HG02943 (cell line): ENCODE measurements at regions not wholly inside any gene's neighbourhood (a gene's known extent, or its start where the extent isn't known, plus 50 kb on each side); places are given as distances from the start of the nearest gene placed in this dataset.
"Not testable (repeated sequence)": the region's sequence is repeated elsewhere in the genome, so short reads cannot be mapped to it uniquely, and the experiment has no call there.

ENCODE experiments used
- ATAC-seq: cut with Tn5 transposase; IDR thresholded peaks from one replicate; pipeline ENCODE4 v1.9.1; 2021; ENCODE audit warnings: mild to moderate bottlenecking, low read depth, moderate library complexity; ENCODE audit not compliant: unreplicated experiment

DNA sequence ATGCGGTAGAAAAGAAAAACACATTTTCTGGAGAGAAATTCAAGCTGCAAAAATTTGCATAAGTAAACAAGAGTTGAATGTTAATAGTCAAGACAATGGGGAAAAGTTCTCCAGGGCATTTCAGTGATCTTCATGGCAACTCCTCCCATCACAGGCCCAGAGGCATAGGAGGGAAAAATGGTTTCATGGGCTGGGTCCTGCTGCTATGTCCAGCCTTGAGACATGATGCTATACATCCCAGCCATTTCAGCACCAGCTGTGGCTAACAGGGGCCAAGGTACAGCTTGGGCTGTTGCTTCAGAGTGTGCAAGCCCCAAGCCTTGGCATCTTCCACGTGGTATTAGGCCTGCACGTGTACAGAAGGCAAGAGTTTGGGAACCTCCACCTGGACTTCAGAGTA is 118.6 kb upstream of the DLGAP1 start:
- no peak for ATAC-seq

DNA sequence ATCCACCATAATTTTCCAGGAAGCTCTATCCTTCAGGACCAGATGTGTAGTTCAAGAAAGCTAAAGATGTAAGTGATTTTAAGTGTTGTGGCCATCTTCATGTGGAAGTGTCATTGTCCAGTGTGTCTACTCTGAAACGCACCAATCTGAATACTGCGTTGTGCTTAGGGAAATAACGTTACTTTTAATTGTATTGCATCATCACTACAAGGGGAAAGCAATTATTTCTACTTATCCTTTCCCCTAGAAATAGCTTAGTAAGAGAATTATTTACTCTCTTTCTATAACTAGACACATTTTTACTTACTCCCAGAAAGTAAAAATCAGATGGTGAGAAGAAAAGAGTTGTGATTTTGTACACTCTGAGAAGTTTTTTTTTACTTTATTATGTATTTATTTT is 102.4 kb upstream of the DLGAP1 start:
- ATAC-seq = no peak

DNA sequence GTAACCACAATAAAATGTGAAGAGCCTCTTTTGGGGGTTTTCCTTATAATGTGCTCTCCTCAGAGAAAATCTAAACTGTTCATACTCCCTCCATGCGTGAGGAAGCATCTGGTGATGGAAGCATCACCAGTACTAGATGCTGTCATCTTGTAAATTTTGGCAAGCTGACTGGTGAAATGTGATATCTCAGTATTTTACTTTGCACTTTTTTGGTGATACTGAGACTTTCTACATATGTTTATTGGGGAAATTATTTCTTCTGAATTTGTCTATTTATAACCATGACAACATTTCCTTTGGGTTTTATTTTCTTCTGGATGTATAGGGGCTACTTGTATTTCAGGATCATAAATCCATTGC is 95.9 kb upstream of the DLGAP1 start:
- ATAC-seq = no peak

GRCh38 chr18:4549164-4549872 is 94.2 kb upstream of the DLGAP1 start:
- no peak for ATAC-seq

DNA sequence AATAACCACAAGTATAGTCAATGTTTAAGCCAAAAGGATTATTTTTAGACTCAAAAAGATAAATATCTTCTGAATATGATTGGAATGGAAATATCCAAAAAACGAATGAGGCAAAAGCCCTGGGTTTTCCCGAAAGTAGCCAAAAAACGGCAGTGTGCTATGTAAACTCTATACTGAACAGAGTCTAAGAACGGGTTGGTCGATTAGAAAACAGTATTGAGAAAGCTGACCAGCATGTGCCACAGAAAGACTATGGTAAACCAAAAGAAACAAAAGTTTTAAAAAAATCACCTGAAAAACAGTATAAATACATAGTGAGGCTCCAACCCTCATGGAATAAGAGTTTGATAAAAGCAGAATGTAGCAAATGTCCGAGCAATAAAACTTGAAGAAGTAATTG is 92.0 kb upstream of the DLGAP1 start:
- no peak for ATAC-seq

DNA sequence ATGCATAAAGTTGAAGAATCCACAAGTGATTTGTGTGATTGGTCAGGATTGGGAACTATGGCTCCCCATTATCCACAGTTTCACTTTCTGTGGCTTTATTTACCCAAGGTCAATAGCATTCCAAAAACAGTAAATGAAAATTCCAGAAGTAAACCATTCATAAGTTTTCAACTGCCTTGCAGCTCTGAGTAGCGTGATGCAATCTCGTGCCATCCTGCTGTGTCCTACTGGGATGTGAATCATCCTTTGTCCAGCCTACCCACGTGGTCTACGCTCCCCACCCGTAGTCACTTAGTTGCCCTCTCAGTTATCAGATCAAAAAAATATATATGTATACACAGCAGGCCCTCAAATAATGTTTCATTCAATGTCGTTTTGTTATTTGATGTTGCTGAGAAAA is 89.0 kb upstream of the DLGAP1 start:
- no peak for ATAC-seq

- no peak for ATAC-seq
Observed at GRCh38 chr18:4543711-4544110, 88.6 kb upstream of the DLGAP1 start.

GRCh38 chr18:4541588-4541987 is 86.5 kb upstream of the DLGAP1 start:
- ATAC-seq = no peak

GRCh38 chr18:4536447-4536846 is 81.3 kb upstream of the DLGAP1 start:
- no peak for ATAC-seq

GRCh38 chr18:4528405-4528804 is 73.3 kb upstream of the DLGAP1 start:
- no peak for ATAC-seq

DNA sequence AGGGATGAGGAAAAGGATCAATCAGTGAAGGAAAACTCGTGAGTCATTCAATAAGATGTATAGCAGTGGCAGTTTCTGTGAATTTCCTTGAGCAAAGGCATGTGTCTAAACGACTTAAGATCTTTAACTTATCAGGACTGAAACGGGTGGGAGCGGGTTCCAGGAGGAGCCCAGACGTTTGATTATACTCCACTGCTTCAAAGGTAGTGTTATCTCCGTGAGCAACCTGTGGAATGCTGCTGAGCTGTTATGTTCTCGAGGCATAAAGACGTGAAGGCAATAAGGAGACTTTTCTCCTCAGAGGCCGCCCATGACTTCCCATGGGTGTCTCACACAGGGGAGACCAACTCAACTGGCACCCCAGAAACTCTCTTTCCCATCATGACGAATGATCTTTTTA is 72.7 kb upstream of the DLGAP1 start:
- ATAC-seq = not testable (repeated sequence)

DNA sequence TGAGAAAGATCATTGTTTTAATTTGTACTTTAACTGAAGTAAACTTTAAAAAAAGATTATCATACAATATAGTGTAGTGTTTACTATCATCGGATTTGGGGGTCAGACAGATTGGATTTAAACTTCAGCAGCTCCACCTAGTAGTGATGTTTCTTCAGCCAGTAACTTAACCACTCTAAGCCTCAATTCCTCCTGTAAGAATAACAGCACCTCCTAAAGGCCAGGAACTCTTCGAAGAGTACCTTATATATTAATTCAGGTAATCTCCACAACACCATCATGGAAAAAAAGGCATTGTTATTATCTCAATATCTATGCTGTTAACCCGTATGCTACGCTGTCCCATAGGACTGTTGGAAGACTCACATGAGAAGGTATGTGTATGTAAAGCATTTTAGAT is 69.0 kb upstream of the DLGAP1 start:
- ATAC-seq = no peak

GRCh38 chr18:4511166-4511565 is 56.1 kb upstream of the DLGAP1 start:
- ATAC-seq = no peak

DNA sequence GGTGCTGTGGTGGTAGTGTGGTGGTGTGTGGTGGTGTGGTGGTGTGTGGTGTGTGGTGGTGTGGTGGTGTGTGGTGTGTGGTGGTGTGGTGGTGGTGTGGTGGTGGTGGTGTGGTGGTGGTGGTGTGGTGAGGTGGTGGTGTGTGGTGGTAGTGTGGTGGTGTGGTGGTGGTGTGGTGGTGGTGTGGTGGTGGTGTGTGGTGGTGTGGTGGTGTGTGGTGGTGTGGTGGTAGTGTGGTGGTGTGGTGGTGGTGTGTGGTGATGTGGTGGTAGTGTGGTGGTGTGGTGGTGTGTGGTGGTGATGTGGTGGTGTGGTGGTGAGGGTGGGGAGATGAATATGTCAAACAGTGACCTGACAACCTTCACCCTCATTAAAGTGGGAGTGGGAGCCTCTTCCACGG is 55.6 kb upstream of the DLGAP1 start:
- no peak for ATAC-seq

DNA sequence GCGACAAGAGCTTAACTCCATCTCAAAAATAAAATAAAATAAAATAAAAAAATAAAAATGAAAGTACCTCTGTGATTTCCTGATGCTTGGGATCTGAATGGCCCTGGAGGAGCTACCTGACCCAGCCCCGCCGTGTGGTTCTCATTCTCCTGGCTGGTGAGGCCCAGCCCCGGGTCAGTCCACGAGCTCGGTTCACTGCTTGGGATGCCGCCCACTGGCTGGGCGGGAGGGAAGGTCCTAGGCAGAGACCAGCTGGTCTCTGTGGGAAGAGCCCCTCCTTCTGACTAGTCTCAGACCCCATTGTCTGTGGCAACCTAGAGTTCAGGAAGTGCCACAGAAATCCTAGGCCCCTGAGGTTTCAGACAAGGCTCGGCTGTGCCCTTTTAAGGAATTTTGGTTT is 55.1 kb upstream of the DLGAP1 start:
- no peak for ATAC-seq
